ENCODE measurements at regions not wholly inside any gene's neighbourhood (a gene's known extent, or its start where the extent isn't known, plus 50 kb on each side); places are given as distances from the start of the nearest gene placed in this dataset.

DNA sequence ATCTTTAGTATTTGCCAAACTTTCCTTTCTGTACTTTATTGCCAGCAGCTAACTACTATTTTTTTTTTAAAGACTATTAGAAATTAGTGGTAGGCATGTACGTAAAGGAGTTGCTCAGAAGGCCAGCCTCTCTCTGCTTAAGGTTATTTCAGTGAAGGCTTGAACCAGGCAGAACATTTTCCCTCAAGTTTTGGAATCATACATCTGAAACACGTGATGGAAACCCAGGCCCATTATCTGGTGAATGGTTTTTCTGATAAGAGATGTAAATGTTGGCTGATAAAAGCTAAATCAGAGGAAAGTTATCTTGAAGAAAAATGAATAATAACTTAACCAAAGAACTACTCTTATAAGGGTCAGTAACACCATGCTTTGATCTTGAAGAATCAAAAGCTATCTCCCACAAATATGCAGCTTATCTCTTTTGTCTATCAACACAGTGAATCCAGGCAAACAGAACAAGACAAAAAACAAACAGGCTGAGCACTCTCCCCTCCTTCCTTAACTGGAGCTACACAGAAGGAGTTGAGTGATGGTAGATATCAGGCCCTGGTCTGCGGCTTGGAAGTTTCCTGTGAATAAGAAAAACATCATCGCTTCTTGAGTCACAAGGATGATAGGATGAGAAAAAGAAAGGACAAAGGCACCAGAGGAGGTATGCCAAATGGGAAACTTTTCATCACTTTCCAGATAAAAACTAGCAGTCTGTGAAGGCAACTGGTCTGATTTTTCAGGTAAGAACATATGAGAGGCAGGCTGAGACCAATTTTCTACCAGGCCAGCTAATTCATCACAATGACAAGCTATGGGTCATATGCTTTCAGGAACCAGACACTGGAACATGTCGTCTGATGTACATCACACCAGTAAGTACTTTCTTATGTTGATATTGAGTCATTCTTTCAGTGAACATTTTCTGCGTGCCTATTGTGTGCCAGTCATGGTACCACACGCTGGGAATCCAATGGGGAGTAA, 88.4 kb upstream of the STK17B start:
- TF ChIP-seq, protein P1, sequence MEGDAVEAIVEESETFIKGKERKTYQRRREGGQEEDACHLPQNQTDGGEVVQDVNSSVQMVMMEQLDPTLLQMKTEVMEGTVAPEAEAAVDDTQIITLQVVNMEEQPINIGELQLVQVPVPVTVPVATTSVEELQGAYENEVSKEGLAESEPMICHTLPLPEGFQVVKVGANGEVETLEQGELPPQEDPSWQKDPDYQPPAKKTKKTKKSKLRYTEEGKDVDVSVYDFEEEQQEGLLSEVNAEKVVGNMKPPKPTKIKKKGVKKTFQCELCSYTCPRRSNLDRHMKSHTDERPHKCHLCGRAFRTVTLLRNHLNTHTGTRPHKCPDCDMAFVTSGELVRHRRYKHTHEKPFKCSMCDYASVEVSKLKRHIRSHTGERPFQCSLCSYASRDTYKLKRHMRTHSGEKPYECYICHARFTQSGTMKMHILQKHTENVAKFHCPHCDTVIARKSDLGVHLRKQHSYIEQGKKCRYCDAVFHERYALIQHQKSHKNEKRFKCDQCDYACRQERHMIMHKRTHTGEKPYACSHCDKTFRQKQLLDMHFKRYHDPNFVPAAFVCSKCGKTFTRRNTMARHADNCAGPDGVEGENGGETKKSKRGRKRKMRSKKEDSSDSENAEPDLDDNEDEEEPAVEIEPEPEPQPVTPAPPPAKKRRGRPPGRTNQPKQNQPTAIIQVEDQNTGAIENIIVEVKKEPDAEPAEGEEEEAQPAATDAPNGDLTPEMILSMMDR (IDR thresholded peaks at IDR 0.05), result no peak
- TF ChIP-seq POLR2A (IDR thresholded peaks at IDR 0.05), result no peak

Data from ovary (tissue), 3 donors.